MM.1S (cell line): ENCODE measurements at regions not wholly inside any gene's neighbourhood (a gene's known extent, or its start where the extent isn't known, plus 50 kb on each side); places are given as distances from the start of the nearest gene placed in this dataset.

Experiments used
- EZH2 ChIP-seq: fragments of 300-600 bp; sonication (generic); optimal IDR thresholded peaks from 2 replicates; pipeline ENCODE3; 2017; ENCODE audit warnings: low read depth, mild to moderate bottlenecking, antibody characterized with exemption, low read length, mixed read lengths
- EZH2phosphoT487 ChIP-seq: fragments of 300-600 bp; sonication (generic); IDR thresholded peaks from 2 replicates; pipeline ENCODE4 v1.6.1; 2018; ENCODE audit warnings: antibody characterized with exemption, low read length
- TF ChIP-seq, protein P1 (sequence below): fragments of 300-600 bp; sonication (generic); IDR thresholded peaks from 2 replicates; pipeline ENCODE4 v1.5.1; 2016; ENCODE audit warnings: antibody characterized with exemption, low read length, mixed read lengths

DNA sequence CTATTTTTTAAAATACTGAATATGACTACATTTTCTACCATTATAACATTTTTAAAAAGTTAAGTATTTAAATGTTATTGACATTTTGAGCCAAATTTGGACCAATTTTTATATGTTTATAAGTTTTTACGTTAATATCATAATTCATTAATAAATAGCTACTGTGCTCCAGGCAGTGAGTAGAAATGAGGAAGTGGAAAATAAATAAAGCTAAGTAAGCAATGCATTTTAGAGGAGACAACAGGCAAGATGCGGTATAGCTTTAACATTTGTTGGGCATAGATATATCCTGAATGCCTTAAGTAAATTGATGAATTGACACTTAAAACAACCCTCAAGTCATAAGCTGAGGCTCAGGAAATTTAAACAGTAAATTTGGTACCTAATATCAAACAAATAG, 474.8 kb downstream of the PCDH10 start:
- TF ChIP-seq EZH2phosphoT487: no peak
- TF ChIP-seq EZH2: no peak
- TF ChIP-seq, protein P1, sequence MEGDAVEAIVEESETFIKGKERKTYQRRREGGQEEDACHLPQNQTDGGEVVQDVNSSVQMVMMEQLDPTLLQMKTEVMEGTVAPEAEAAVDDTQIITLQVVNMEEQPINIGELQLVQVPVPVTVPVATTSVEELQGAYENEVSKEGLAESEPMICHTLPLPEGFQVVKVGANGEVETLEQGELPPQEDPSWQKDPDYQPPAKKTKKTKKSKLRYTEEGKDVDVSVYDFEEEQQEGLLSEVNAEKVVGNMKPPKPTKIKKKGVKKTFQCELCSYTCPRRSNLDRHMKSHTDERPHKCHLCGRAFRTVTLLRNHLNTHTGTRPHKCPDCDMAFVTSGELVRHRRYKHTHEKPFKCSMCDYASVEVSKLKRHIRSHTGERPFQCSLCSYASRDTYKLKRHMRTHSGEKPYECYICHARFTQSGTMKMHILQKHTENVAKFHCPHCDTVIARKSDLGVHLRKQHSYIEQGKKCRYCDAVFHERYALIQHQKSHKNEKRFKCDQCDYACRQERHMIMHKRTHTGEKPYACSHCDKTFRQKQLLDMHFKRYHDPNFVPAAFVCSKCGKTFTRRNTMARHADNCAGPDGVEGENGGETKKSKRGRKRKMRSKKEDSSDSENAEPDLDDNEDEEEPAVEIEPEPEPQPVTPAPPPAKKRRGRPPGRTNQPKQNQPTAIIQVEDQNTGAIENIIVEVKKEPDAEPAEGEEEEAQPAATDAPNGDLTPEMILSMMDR: no peak
